Peyer's patch (tissue), 4 donors: ENCODE measurements at regions not wholly inside any gene's neighbourhood (a gene's known extent, or its start where the extent isn't known, plus 50 kb on each side); places are given as distances from the start of the nearest gene placed in this dataset.
A peak's percentile ranks its signal among the peaks of the same experiment; 100 is the strongest.

Source experiments
- DNase-seq, 3 donors: peaks; one replicate each; pipeline ENCODE4 v3.0.0-alpha.2; 2017 to 2019
- H3K27ac ChIP-seq, 4 donors: fragments of 200-600 bp; sonication (generic); one replicate each; pipeline ENCODE4 v1.5.1; 2016 to 2019
- H3K27me3 ChIP-seq, 2 donors: fragments of 200-600 bp; sonication (generic); one replicate each; pipeline ENCODE4 v1.5.1; 2019
- H3K36me3 ChIP-seq, 3 donors: fragments of 200-600 bp; sonication (generic); one replicate each; pipeline ENCODE4 v1.5.1; 2016 to 2019
- H3K4me1 ChIP-seq, 4 donors: fragments of 200-600 bp; sonication (generic); one replicate each; pipeline ENCODE4 v1.5.1; 2016 to 2019
- H3K4me3 ChIP-seq, 4 donors: fragments of 200-600 bp; sonication (generic); 1 replicate in 3 of 4; 2 replicates in 1 of 4; pipeline ENCODE4 v1.5.1; 2016 to 2019; ENCODE audit warnings: mild to moderate bottlenecking in 1 of 4
- H3K9me3 ChIP-seq, 4 donors: fragments of 200-600 bp; sonication (generic); one replicate each; pipeline ENCODE4 v1.5.1; 2016 to 2019; ENCODE audit warnings: mild to moderate bottlenecking in 1 of 4
- POLR2A ChIP-seq, 2 donors: fragments of 450-650 bp; IDR thresholded peaks; one replicate each; pipeline ENCODE4 v1.5.1; 2017; ENCODE audit warnings: antibody characterized with exemption in 2 of 2, mild to moderate bottlenecking in 2 of 2, moderate library complexity in 2 of 2
- TF ChIP-seq, protein P1 (sequence below), 6 experiments: fragments of 450-650 bp in 4 of 6; fragments of 200-600 bp in 2 of 6; sonication (generic) in 1 of 6; IDR thresholded peaks; one replicate each; pipeline ENCODE4 v1.5.1; 2017 to 2019; ENCODE audit warnings: antibody characterized with exemption in 6 of 6, mild to moderate bottlenecking in 3 of 6, moderate library complexity in 1 of 6

DNA sequence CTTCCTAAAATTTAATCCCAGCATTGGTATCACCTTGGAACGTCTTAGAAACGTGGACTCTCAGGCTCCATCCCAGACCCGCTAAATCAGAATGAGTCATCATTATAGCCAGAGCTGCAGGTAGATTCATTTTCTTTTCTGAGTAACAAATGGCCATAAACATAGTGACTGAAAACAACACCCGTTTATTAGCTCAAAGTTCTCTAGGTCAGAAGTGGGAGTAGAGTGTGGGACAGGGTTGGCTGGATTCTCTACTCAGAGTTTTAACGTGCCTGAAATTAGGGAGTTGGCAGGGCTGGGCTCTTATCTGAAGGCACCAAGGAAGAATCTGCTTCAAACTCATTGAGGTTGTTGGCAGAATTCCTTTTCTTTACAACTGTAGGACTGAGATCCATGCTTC, 101.8 kb upstream of the C1QTNF7 start:
- TF ChIP-seq POLR2A (IDR thresholded peaks at IDR 0.05) = no peak
- TF ChIP-seq, protein P1, sequence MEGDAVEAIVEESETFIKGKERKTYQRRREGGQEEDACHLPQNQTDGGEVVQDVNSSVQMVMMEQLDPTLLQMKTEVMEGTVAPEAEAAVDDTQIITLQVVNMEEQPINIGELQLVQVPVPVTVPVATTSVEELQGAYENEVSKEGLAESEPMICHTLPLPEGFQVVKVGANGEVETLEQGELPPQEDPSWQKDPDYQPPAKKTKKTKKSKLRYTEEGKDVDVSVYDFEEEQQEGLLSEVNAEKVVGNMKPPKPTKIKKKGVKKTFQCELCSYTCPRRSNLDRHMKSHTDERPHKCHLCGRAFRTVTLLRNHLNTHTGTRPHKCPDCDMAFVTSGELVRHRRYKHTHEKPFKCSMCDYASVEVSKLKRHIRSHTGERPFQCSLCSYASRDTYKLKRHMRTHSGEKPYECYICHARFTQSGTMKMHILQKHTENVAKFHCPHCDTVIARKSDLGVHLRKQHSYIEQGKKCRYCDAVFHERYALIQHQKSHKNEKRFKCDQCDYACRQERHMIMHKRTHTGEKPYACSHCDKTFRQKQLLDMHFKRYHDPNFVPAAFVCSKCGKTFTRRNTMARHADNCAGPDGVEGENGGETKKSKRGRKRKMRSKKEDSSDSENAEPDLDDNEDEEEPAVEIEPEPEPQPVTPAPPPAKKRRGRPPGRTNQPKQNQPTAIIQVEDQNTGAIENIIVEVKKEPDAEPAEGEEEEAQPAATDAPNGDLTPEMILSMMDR (IDR thresholded peaks at IDR 0.05) = no peak
- peak in 1 of 3 donors; percentile 47 for DNase-seq

DNA sequence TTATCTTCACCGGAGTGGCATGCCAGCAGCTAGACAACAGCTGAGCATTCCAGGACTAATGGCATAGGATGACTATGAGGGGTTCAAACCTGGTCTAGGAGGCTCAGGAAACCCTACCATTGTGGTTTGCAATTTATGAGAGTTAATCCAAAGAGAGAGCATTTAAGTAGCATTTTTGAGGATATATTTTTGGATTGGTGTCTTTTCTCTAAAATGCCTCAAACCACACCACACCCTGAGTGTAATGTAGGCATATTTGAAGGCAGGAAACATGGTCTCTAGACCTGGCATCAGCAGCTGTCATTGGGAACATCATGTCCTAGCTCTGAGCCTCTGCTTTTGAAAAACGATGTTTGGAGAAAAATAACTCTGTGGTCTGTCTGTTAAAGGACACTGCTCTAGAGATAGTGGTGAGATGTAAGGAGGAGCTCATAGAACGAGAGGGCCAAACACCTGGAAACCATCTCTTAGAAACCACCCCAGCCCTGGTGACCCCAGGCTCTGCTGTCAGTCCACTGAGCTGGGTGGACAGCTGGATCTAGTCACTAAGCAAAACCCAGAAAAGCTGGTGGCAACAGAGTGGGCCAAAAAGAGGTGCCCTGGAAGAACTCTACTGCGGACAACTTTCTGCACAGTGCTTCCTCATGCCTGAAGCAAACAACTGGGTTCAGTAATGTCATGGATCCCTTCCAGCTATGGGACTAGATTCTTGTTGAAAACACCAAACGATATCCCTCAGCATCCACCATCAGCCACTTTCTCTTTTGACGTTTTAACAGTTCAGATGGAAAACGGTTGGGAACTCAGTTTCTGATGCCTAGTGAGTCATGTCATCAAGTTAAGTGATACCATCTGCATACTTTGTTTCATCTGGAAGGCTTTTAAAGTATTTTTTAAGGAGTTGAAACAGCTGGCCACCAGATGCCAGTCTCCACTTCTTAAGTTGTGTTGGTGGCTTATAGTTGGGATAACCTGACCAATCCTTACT, 100.2 kb upstream of the C1QTNF7 start:
- H3K4me1 ChIP-seq = no peaks in the 10 kb centered on the region
- no peaks in the 10 kb centered on the region for H3K36me3 ChIP-seq
- no peak for DNase-seq
- no peak overlapping the region for H3K4me3 ChIP-seq
- no peak overlapping the region for H3K27ac ChIP-seq
- H3K9me3 ChIP-seq = no peaks in the 10 kb centered on the region
- TF ChIP-seq, protein P1 (IDR thresholded peaks at IDR 0.05) = no peak
- TF ChIP-seq POLR2A (IDR thresholded peaks at IDR 0.05) = no peak
- H3K27me3 ChIP-seq = no peaks in the 10 kb centered on the region

More for the DNA sequence above, 101.8 kb upstream of the C1QTNF7 start:
- H3K9me3 ChIP-seq = no peaks in the 10 kb centered on the region
- H3K36me3 ChIP-seq = no peaks in the 10 kb centered on the region
- H3K4me3 ChIP-seq = no peak overlapping the region
- H3K4me1 ChIP-seq = no peaks in the 10 kb centered on the region
- no peaks in the 10 kb centered on the region for H3K27me3 ChIP-seq
- H3K27ac ChIP-seq = peak overlapping the region in 1 of 4 donors; percentile 10

DNA sequence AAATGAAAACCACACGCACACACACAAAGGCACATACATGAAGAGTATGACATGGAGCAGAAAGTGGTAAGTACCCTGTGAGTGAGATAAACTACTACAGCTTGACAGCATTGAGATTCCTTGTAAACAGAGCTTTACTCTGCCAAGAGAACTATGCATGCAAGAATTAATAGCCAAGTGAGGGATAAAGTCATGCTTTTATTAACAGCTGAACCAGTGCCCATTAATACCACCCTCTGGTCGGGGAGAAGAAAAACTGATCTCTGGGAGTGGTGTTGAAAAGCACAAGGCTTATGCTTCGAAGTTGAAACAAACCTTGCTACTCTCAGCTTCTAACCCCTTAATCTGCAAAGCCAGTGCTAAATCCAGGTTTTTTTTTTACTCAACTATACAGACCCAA, 95.9 kb upstream of the C1QTNF7 start:
- no peak for DNase-seq
- H3K36me3 ChIP-seq = no peaks in the 10 kb centered on the region
- no peak overlapping the region for H3K4me3 ChIP-seq
- no peaks in the 10 kb centered on the region for H3K9me3 ChIP-seq
- H3K27me3 ChIP-seq = no peaks in the 10 kb centered on the region
- no peak overlapping the region for H3K27ac ChIP-seq
- H3K4me1 ChIP-seq = no peaks in the 10 kb centered on the region
- TF ChIP-seq POLR2A (IDR thresholded peaks at IDR 0.05) = no peak
- TF ChIP-seq, protein P1 (IDR thresholded peaks at IDR 0.05) = no peak

DNA sequence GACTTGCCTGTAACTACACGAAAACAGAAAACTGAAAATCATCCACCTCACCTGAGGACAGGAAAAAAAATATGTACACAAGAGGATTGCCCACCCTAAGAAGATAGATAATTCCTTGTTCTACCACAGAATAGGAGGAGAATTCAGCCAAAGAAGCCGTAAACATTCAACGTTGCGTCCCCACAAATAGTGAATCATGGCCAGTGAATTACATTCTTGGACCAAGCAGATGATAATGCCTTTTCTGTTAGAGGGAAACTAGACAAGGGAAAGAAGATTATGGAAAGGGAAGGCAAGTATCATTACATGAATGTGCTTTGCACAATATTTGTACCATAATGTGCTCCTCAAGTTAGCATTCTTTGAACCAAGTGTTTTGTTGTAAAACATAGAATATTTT, 95.5 kb upstream of the C1QTNF7 start:
- Histone ChIP-seq H3K36me3 (no peaks in the 10 kb centered on the region), H3K27ac (no peak overlapping the region), H3K9me3 (no peaks in the 10 kb centered on the region), H3K4me3 (no peak overlapping the region), H3K4me1 (no peaks in the 10 kb centered on the region), H3K27me3 (no peaks in the 10 kb centered on the region)
- TF ChIP-seq, protein P1 (IDR thresholded peaks at IDR 0.05) = no peak
- TF ChIP-seq POLR2A (IDR thresholded peaks at IDR 0.05) = no peak
- DNase-seq = no peak

DNA sequence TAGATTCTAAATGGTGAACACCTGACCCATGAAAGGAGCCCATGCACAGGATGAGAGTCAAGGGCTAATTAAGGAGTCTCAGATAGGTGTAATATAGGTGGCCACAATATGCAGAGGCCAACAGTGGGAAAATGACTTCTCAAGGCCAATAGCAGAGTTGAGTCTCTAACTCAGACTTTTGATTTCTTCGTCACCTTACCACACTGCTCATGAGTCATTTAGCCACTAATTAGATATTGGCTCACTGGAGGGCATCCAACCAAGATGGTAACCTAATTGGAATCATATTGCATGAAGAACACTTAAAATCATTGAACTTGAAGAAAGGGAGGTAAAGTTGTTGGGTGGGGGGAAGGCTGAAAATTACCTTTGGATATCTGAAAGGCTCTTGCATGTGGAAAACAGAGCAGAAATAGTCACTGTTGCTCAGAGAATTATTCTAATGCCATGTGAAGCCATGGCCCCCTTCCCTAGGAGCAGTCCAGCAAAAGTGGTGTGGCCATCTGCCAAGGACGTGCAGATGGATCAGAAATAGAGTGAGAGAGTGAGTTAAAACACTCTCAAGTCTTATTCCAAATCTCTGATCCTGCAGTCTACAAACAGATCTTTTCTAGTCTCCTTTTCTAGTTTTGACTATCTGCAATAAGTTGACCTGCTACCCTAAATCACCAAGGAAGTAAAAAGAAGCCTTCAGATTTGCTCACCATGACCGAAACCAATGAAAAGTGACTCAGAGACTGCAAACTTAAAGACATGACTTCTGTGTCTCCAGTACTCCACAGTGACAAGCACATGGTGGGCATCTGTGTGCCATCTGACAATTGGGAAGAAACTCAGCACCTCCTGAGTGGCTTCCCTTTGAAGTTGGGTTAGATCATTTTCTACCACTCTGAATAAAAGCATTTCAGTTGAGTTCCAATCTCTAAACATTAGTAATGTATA, 93.9 kb upstream of the C1QTNF7 start:
- H3K4me1 ChIP-seq = no peaks in the 10 kb centered on the region
- H3K27me3 ChIP-seq = no peaks in the 10 kb centered on the region
- no peaks in the 10 kb centered on the region for H3K9me3 ChIP-seq
- no peak for TF ChIP-seq POLR2A (IDR thresholded peaks at IDR 0.05)
- TF ChIP-seq, protein P1 (IDR thresholded peaks at IDR 0.05) = no peak
- H3K4me3 ChIP-seq = no peak overlapping the region
- H3K36me3 ChIP-seq = no peaks in the 10 kb centered on the region
- no peak for DNase-seq
- no peak overlapping the region for H3K27ac ChIP-seq
